GM19452 (cell line): ENCODE measurements at regions not wholly inside any gene's neighbourhood (a gene's known extent, or its start where the extent isn't known, plus 50 kb on each side); places are given as distances from the start of the nearest gene placed in this dataset.

Experiments
- ATAC-seq: cut with Tn5 transposase; IDR thresholded peaks from one replicate; pipeline ENCODE4 v1.9.1; 2021; ENCODE audit not compliant: unreplicated experiment

DNA sequence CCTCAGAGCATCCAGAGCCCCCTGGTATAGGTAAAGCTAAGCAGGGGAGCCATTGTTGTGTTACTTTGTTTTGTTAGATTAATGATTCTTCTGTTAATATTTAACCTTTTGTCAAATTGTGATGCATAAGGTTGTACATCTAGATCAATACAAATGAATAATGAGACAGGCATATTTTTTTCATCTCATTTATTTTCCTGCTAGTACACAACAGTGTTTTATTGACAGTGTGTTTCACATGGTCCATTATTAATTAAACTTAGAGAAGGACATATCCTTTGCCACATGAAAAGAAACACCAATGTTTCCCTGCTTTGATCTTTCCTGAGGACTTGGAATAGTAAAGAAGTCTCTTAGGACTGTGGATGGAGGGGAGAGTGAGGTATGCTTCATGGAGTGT is 543.6 kb upstream of the CFAP20DC start:
- ATAC-seq: no peak

GRCh38 chr3:59580996-59581395 is 531.2 kb upstream of the CFAP20DC start:
- no peak for ATAC-seq

- no peak for ATAC-seq
These were observed 530.7 kb upstream of the CFAP20DC start for GRCh38 chr3:59580499-59580898.

- no peak for ATAC-seq
These were observed 528.3 kb upstream of the CFAP20DC start for GRCh38 chr3:59578129-59578528.

DNA sequence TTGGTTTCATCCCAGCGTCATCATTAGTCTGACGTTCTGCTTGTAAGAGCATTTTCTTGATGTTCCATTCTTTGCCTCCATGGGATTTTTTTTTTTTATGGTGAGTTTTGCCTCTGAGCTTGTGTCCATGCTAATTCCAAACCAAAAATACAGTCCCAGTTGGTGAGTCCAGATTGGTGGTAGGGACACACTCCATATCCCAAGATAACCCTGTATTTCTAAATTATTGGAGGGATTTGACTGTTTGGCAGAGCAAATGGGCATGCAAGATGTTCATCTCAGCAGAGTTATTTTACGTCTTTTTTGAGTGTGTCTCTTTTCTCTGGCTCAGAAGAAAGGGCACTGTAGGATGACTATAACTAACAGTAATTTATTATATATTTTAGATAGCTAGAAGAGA is 526.8 kb upstream of the CFAP20DC start:
- no peak for ATAC-seq

DNA sequence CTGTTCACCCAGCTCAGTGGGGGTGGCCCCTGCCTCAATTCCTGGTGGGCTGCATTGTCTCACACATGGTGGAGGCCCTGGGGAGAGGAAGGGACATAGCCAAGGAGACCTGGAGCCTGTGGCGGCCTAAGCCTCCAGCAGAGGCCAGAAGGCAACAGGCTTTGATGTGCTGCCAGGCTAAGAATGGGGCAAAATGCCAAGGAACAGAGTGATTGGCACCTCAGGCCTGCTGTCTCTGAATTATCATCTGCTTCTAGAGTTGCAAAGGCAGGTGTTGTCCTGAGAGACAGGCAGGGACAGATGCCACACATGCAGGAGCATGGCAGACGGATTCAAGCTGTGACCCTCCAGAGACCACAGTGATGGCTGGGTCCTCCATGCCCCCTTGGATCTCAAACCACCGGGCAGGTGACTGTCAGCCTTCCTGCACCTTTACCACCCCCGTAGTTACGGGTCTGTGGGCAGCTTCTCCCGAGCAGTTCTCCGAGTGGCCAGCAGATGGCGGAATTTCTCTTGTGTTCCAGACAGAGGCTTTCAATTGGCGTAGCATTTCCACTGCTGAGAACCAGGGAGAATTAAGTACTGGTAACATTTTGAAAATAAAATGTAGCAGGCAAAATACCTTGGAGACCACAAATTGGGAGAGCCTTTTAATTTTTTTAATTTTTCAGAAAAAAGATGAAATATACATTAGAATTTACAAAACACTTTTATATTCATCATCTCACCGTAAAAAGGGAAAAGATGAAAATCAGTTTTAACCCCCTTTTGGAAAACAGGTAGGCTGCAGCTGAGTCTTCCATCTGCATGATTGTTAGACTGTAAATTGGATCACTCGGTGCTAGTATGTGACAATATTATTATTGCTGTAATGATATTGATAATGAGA is 525.5 kb upstream of the CFAP20DC start:
- ATAC-seq: peak; percentile 65

DNA sequence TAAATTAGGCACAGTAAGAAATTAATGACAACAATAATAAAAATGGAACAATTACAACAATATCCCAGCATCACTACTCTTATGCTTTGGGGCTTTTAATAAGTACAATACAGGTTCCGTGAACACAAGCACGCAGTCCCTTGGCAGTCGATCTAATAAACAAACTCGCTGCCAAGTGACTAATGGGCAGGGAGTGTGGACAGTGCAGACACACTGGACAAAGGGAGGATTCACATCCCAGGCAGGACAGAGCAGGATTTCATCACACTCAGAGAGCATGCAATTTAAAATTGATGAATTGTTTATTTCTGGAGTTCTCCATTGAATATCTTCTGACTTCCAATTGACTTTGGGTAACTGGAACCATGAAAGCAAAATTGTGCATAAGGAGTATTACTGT is 524.1 kb upstream of the CFAP20DC start:
- ATAC-seq: no peak

DNA sequence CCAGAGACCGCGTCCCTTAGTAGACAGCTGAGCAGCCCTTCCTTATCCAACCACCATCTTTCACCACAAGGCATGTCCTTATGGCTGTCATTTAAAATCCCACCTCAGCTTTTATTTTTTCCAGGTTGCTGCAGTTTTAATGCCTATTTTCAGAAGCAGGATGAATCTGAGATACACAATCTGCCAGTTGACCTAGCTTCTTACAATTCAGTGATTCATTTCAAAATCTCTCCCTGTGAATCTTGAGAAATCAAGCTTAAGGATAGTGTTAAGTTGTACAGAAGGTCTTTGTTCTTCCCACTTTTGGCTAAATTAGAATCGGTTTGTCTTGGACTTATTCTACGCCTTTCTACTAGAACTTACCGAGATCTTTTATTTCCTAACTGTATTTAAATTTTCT is 522.3 kb upstream of the CFAP20DC start:
- ATAC-seq: no peak

DNA sequence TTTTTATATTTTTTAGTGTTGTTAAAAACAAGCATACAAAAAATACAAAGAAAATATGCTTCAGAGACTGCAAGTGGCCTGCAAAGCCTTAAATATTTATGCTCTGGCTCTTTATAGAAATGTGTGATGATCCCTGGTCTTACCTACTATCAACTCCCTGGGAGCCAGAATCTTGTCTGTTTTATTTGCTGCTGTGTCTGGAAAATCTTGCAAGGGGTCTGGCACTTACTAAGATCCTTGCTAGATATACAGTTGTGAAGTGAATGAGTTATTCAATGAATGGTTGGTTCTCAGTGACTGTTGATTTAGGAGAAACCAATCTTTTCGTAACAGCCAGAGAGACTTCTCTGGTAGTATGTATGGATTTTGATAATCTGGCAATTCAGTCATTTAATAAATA is 521.0 kb upstream of the CFAP20DC start:
- ATAC-seq: no peak

- ATAC-seq: no peak
These were observed 517.8 kb upstream of the CFAP20DC start for GRCh38 chr3:59567661-59568060.

DNA sequence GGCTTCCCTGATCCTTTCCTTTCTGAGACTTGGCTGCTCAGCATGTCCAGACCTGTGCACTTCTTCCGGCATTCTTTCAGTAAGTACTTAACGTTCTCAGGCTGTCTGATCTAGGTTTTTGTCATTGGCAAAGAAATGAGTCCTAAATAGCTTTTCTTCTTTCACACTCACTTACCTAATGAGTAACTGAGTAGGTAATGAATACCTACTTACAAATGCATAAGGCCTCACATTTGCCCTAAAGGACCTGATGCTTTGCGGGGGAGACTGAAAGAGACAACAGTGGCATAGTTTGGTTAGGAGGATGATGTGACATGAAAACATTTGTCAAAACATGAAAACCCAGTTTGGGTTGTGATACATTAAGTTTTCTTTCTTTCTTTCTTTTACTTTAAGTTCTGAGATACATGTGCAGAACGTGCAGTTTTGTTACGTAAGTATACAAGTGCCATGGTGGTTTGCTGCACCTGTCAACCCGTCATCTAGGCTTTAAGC is 516.7 kb upstream of the CFAP20DC start:
- ATAC-seq: peak; percentile 99

- ATAC-seq: no peak
These were observed 515.3 kb upstream of the CFAP20DC start for GRCh38 chr3:59565125-59565524.

GRCh38 chr3:59563966-59564365 is 514.1 kb upstream of the CFAP20DC start:
- no peak for ATAC-seq

GRCh38 chr3:59563072-59563605 is 513.3 kb upstream of the CFAP20DC start:
- no peak for ATAC-seq

DNA sequence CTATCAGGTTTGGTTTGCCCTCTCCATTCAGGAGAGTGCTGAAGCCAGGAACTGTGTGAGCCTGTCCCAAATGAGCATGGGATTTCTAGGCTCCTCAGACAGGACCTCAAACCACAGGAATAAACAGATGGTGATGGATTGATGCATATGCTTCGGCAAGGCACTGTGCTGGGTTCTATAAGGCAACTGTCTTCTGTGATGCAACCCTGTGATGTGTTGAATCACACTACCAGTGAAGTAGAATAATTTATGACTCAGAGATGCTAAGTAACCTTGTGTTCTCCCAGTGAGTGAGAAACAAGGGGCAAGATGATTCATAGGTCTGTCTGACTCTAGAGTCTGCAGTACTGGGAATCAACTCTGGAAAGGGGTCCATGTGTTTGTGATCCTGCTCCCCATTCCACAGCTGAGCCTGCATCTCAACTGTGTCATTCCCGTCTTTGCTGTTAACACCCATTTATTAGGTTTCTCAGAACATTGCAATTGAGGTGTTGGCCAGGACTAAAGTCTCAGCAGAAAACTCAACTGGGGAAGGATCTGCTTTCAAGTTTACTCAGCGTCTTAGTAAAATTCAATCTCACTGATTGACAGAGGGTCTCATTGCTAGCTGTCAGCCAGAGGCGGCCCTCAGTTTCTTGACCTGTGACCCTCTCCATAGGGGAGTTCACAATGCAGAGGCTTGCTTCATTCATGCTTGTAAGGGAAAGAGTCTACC is 510.1 kb upstream of the CFAP20DC start:
- no peak for ATAC-seq

DNA sequence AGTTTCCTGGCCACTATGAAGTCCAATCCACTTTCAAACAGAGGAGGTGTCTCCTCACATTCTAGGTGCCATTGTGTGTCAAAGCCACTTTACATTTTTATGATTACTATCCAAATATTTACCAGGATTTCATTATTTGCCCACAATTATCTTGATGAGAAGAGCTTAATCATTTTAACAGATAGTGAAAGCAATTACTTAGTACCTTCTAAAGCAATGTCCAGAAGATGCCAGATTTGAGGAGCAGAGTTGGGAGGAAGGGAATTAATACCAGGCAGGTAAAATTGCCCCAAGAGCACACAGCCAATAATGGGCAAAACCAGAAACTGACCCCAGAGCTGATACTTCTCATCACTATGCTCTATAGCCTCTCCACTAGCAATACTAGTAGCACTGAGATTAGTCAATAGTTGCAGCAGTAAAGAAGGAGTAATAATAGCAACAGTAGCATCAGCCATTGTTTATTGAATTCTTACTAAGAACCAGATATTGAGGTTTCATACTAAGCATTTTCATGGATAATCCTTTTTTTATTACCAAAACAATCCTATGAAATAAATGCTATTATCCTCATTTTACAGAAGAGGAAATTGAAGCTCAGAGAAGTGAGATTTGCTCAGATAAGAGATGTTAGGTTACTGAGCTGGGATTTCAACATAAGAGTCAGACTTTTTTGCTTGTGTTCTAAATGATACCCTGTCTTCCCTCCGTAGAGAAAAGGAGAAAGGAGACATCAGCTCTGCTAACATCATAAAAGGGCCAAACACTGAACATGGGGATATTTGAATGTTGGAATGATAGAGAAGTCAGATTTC is 509.3 kb upstream of the CFAP20DC start:
- ATAC-seq: no peak

- ATAC-seq: no peak
These were observed 505.9 kb upstream of the CFAP20DC start for GRCh38 chr3:59555593-59556315.

DNA sequence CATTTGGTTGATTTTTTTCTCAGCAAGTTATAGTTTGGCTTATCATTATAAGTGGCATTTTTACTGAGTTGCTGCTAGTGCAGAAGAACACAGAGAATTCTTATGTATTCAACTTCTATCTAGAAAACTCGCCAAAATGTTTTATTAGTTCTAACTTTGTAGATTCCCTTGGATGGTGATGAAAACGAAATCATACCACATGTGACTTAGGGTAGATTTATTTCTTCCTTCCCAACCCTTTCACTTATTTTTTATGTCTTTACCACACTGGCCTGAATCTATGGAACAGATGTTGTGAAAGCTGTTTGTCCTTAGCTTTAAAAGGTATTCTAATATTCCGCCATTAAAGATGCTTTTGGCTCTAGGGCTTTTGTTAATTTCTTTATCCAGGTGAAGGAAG is 503.3 kb upstream of the CFAP20DC start:
- no peak for ATAC-seq

DNA sequence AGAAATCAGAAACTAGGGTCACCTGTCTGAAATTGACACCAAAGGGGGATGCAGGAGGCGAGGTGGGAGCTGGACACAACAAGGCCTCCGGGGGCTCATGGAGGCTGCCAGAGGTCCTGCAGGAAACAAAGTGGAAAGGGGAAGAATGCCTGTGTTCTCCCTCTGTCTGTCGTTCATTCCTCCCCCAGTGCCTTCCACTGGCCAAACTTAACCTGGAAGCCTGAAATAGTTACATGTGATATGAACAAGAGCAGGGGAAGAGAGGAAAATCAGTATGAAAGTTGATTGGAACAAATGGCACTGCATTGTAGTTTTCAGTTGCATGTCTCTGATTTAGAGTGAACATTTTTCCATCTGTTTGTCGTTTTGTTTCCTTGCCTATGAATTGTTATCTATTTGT is 502.0 kb upstream of the CFAP20DC start:
- ATAC-seq: no peak

DNA sequence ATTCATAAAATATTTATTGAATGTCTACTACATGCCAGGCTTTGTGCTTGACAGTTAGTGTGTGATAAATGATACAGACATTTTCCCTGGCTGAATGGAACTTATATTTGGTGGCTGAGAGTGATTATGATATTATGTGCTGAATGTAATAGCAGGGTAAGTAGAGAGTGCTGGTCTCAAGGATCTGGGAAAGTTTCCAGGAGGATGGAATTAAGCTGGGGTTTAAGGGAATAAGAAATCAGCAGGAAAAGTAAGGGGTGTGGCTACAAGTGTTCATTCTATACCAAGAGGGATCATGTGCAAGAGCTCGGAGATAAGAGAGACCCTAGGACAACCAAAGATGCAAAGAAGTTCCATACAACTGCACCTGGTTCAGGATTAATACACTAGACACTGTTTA is 500.1 kb upstream of the CFAP20DC start:
- no peak for ATAC-seq
